ENCODE measurements at regions not wholly inside any gene's neighbourhood (a gene's known extent, or its start where the extent isn't known, plus 50 kb on each side); places are given as distances from the start of the nearest gene placed in this dataset.

DNA sequence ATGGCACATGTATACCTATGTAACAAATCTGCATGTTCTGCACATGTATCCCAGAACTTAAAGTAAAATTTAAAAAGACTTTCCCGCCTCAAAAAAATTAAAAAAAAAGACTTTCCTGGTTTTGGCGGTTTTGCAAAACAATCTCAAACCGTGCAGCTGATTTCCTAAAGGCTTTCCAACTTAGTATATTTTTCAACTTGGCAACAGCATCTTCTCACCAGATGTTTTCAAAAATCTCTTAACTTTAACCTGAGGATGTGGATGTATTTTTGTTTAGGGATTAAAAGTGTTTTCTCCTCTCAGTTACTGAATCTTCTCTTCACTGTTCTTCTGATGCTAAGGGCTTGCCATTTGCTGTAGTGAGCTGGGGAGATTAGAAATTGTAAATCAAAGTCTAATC is 96.5 kb upstream of the PLPP4 start:
- TF ChIP-seq CTCF (IDR thresholded peaks at IDR 0.05) (no peak), EZH2 (IDR thresholded peaks at IDR 0.05) (no peak), EZH2phosphoT487 (IDR thresholded peaks at IDR 0.05) (no peak)

Measured in neural progenitor cell (in vitro differentiated cells).